ENCODE measurements at regions not wholly inside any gene's neighbourhood (a gene's known extent, or its start where the extent isn't known, plus 50 kb on each side); places are given as distances from the start of the nearest gene placed in this dataset.

DNA sequence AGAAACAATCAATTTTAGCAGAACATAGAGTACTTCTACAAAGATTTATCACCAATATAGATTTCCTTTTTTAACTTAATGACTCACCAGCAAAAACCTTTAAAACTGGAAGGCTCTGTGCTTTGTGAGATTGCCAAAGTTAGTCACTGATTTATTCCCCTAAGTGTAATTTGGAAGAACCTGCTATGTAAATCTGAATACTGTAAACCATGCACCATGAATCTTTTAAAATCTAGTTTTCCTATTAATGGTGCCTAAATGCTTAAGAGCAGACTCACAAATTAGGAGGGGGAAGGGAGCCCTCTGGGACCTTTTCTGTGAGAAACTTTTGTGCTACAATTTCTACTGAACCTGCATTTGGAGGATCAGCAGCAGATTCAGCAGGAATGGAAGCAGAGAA is 57.8 kb upstream of the PNRC1 start:
- TF ChIP-seq, protein P1, sequence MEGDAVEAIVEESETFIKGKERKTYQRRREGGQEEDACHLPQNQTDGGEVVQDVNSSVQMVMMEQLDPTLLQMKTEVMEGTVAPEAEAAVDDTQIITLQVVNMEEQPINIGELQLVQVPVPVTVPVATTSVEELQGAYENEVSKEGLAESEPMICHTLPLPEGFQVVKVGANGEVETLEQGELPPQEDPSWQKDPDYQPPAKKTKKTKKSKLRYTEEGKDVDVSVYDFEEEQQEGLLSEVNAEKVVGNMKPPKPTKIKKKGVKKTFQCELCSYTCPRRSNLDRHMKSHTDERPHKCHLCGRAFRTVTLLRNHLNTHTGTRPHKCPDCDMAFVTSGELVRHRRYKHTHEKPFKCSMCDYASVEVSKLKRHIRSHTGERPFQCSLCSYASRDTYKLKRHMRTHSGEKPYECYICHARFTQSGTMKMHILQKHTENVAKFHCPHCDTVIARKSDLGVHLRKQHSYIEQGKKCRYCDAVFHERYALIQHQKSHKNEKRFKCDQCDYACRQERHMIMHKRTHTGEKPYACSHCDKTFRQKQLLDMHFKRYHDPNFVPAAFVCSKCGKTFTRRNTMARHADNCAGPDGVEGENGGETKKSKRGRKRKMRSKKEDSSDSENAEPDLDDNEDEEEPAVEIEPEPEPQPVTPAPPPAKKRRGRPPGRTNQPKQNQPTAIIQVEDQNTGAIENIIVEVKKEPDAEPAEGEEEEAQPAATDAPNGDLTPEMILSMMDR (IDR thresholded peaks at IDR 0.05; ENCODE audit: borderline replicate concordance, extremely low read depth, low read length, poor library complexity, severe bottlenecking) = no peak
- no peak for TF ChIP-seq EZH2 (IDR thresholded peaks at IDR 0.05; ENCODE audit: borderline replicate concordance, low read depth, low read length, severe bottlenecking)

Measured in DND-41 (cell line).